Activated CD8-positive, alpha-beta T cell treated with anti-CD3 and anti-CD28 coated beads for 36 hours (primary cell): ENCODE measurements at regions not wholly inside any gene's neighbourhood (a gene's known extent, or its start where the extent isn't known, plus 50 kb on each side); places are given as distances from the start of the nearest gene placed in this dataset.

Experiments used
- ATAC-seq: fragments of 200-7000 bp; cut with Tn5 transposase; one replicate; pipeline ENCODE4 v1.10.0; 2021; ENCODE audit warnings: mild to moderate bottlenecking, moderate library complexity
- CTCF ChIA-PET: fragments of 350-600 bp; sonication (Branson Sonifier 250); formaldehyde crosslinking; loops from one replicate; lab custom pipeline; 2021; ENCODE audit warnings: antibody characterized with exemption; lab: Charles Lee
- POLR2A ChIA-PET: fragments of 350-600 bp; sonication (Branson Sonifier 250); formaldehyde crosslinking; loops from one replicate; lab custom pipeline; 2021; ENCODE audit warnings: antibody characterized with exemption; lab: Charles Lee
- DNase-seq: peaks from one replicate; pipeline ENCODE4 v3.0.0-alpha.2; 2020
- H3K27ac Mint-ChIP-seq: one replicate; pipeline ENCODE4 v1.8.0; 2021; ENCODE audit warnings: mild to moderate bottlenecking, mixed read lengths
- H3K27me3 Mint-ChIP-seq: one replicate; pipeline ENCODE4 v1.8.0; 2021; ENCODE audit warnings: mixed read lengths
- H3K36me3 Mint-ChIP-seq: one replicate; pipeline ENCODE4 v1.8.0; 2021; ENCODE audit warnings: low read depth, mixed read lengths
- H3K4me1 Mint-ChIP-seq: one replicate; pipeline ENCODE4 v1.8.0; 2021; ENCODE audit warnings: low read depth, mixed read lengths
- H3K4me3 Mint-ChIP-seq: one replicate; pipeline ENCODE4 v1.8.0; 2021; ENCODE audit warnings: mild to moderate bottlenecking, moderate library complexity, mixed read lengths
- H3K9me3 Mint-ChIP-seq: one replicate; pipeline ENCODE4 v1.8.0; 2021; ENCODE audit warnings: mixed read lengths
- intact Hi-C: fragments of 100-400 bp; cut with micrococcal nuclease; formaldehyde crosslinking; loops from one replicate; pipeline ENCODE4 v1.10.0; 2022
- TF ChIP-seq, protein P1 (sequence below): fragments of 200-600 bp; IDR thresholded peaks from one replicate; pipeline ENCODE4 v1.8.0; 2022; ENCODE audit warnings: antibody characterized with exemption, mild to moderate bottlenecking

DNA sequence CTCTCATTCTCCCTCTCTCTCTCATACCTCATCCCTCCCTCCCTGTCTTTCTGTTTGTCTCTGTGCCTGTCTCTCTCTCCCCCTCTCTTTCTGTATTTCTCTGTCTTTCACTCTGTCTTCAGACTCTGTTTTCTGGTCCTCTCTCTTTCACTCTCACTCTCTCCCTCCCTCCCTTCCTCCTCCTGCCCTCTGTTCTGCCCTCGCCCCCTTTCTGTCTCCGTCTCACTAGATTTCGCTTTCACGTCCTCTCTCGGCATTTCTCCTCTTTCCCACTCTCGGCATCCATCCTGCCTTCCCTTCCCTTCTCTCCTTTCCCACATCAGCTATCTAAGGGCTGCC lies 183.0 kb downstream of the PHETA1 start:
- no peak for DNase-seq
- intact Hi-C loops, result no loop called here
- no peak overlapping the region for H3K4me3 Mint-ChIP-seq
- no peak for ATAC-seq
- no peaks in the 10 kb centered on the region for H3K4me1 Mint-ChIP-seq
- peaks cover 5% of the 10 kb centered on the region for H3K27me3 Mint-ChIP-seq
- ChIA-PET POLR2A (no interaction called here), CTCF (no interaction called here)
- TF ChIP-seq, protein P1, sequence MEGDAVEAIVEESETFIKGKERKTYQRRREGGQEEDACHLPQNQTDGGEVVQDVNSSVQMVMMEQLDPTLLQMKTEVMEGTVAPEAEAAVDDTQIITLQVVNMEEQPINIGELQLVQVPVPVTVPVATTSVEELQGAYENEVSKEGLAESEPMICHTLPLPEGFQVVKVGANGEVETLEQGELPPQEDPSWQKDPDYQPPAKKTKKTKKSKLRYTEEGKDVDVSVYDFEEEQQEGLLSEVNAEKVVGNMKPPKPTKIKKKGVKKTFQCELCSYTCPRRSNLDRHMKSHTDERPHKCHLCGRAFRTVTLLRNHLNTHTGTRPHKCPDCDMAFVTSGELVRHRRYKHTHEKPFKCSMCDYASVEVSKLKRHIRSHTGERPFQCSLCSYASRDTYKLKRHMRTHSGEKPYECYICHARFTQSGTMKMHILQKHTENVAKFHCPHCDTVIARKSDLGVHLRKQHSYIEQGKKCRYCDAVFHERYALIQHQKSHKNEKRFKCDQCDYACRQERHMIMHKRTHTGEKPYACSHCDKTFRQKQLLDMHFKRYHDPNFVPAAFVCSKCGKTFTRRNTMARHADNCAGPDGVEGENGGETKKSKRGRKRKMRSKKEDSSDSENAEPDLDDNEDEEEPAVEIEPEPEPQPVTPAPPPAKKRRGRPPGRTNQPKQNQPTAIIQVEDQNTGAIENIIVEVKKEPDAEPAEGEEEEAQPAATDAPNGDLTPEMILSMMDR, result no peak
- H3K36me3 Mint-ChIP-seq, result no peaks in the 10 kb centered on the region
- H3K9me3 Mint-ChIP-seq, result no peaks in the 10 kb centered on the region
- no peak overlapping the region for H3K27ac Mint-ChIP-seq

DNA sequence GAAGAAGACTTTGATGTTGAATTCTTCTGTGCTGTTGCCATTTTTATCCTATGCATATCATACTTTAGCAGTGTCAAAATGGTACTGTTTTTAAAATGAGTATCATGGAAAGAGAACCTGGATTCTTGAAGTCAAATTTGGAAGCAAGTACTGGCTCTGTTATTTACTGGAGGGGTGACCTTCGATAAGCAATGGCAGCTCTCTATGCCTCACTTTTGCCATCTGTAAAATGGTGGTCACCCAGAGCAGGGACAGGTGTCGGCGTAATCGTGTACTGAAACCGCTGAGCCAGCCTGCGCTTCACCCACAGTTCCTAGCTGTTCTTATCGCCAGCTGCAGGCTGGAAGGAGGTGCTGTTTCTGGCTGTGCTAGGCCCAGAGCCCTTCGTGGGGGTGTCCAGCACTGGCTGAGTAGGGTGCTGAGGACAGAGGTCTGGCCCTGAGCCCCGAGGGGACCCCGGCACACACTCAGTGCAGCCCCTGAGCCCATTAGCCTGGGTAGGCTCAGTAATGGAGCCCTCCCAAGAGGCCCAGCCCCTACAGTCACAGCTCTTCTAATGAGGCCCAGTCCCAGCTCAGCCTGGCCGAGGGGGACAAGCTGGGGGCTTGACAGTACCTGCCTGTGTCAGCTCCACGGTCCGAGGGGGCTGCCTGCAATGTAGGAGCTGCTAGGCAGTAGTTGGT lies 183.5 kb downstream of the PHETA1 start:
- H3K4me1 Mint-ChIP-seq, result no peaks in the 10 kb centered on the region
- TF ChIP-seq, protein P1, result no peak
- peaks cover 5% of the 10 kb centered on the region for H3K27me3 Mint-ChIP-seq
- ATAC-seq (no peak), DNase-seq (no peak)
- intact Hi-C loops, result no loop called here
- no peaks in the 10 kb centered on the region for H3K9me3 Mint-ChIP-seq
- H3K27ac Mint-ChIP-seq, result no peak overlapping the region
- ChIA-PET POLR2A (no interaction called here), CTCF (no interaction called here)
- H3K4me3 Mint-ChIP-seq, result no peak overlapping the region
- H3K36me3 Mint-ChIP-seq, result no peaks in the 10 kb centered on the region

DNA sequence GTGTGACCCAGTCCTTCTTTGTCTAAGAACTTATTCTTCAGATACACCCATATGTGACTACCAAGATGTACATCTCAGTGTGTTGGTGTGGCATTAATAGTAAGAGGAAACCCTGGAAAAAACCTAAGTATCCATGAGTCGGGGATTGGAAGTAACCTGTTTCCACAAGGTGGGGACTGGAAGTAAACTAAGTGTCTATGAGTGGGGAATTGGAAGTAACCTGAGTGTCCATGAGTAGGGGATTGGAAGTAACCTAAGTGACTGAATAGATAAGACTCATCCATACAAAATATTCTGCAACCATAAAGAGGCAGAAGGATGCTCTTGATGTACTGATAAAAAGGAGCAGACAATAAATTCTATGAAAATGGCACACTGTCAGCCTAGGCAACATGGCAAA lies 184.7 kb downstream of the PHETA1 start:
- no peaks in the 10 kb centered on the region for H3K9me3 Mint-ChIP-seq
- CTCF ChIA-PET, result no interaction called here
- H3K27ac Mint-ChIP-seq, result no peak overlapping the region
- no peak for DNase-seq
- POLR2A ChIA-PET, result interaction anchor here (0.8 kb wide), 1 partner anchor 247 kb away, joined by 3 read pairs; no protein-coding TSS in a partner anchor
- no peak overlapping the region for H3K4me3 Mint-ChIP-seq
- ATAC-seq, result no peak
- TF ChIP-seq, protein P1, result no peak
- no peaks in the 10 kb centered on the region for H3K36me3 Mint-ChIP-seq
- no peaks in the 10 kb centered on the region for H3K4me1 Mint-ChIP-seq
- H3K27me3 Mint-ChIP-seq, result peaks cover 15% of the 10 kb centered on the region
- intact Hi-C loops, result no loop called here

DNA sequence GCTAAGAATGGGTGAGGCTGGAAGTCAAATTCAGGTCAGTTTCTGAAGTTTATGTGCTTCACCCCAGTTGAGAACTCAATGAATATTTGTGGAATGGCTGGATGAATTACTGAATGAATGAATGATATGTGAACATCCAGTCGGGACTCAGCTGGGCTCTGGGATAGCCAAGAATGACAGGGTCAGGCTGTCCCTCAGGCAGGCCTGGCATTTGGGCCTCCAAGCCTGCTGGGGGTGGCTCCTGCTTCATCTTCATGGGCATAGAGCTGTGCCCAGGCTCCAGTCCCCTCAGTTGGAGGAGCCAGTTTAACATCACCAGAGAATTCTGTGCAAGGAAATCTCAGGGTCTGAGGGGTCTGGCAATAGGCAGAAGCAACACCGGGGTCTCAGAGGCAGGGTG lies 185.8 kb downstream of the PHETA1 start:
- no peaks in the 10 kb centered on the region for H3K36me3 Mint-ChIP-seq
- H3K9me3 Mint-ChIP-seq, result no peaks in the 10 kb centered on the region
- intact Hi-C loops, result no loop called here

DNA sequence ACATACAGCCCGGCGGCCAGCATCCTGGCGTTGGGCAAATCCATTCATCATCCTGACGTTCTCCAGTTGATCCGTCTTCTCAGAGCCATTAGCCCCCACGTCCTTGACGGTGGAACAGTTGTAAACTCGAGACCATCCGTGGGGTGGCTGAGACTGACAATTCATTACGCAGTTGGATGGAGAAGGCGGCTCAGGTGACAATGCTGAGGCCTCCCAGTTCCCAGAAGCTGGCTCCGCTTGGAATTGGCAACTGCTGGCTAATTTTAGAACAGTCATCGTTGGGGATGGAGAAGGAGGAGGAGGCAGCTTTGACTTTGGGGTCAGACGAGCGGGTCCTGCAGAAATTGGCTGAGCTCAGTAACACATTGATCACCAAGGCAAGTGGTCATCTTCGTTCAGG lies 186.5 kb downstream of the PHETA1 start:
- Mint-ChIP-seq H3K4me3 (no peak overlapping the region), H3K4me1 (no peaks in the 10 kb centered on the region), H3K36me3 (no peaks in the 10 kb centered on the region), H3K27me3 (peaks cover 19% of the 10 kb centered on the region), H3K9me3 (no peaks in the 10 kb centered on the region), H3K27ac (no peak overlapping the region)
- POLR2A ChIA-PET, result no interaction called here
- TF ChIP-seq, protein P1, result no peak
- ATAC-seq (no peak), DNase-seq (no peak)
- CTCF ChIA-PET, result no interaction called here
- intact Hi-C loops, result no loop called here

More for the DNA sequence above, 185.8 kb downstream of the PHETA1 start:
- no peak overlapping the region for H3K27ac Mint-ChIP-seq
- DNase-seq (no peak), ATAC-seq (no peak)
- no peak overlapping the region for H3K4me3 Mint-ChIP-seq
- ChIA-PET CTCF (no interaction called here), POLR2A (no interaction called here)
- H3K4me1 Mint-ChIP-seq, result no peaks in the 10 kb centered on the region
- TF ChIP-seq, protein P1, result no peak
- peaks cover 19% of the 10 kb centered on the region for H3K27me3 Mint-ChIP-seq
